Activated CD8-positive, alpha-beta T cell treated with anti-CD3 and anti-CD28 coated beads for 36 hours (primary cell): ENCODE measurements at regions not wholly inside any gene's neighbourhood (a gene's known extent, or its start where the extent isn't known, plus 50 kb on each side); places are given as distances from the start of the nearest gene placed in this dataset.

Source experiments
- ATAC-seq: fragments of 200-7000 bp; cut with Tn5 transposase; one replicate; pipeline ENCODE4 v1.10.0; 2021; ENCODE audit warnings: mild to moderate bottlenecking, moderate library complexity
- CTCF ChIA-PET: fragments of 350-600 bp; sonication (Branson Sonifier 250); formaldehyde crosslinking; loops from one replicate; lab custom pipeline; 2021; ENCODE audit warnings: antibody characterized with exemption; lab: Charles Lee
- POLR2A ChIA-PET: fragments of 350-600 bp; sonication (Branson Sonifier 250); formaldehyde crosslinking; loops from one replicate; lab custom pipeline; 2021; ENCODE audit warnings: antibody characterized with exemption; lab: Charles Lee
- DNase-seq: peaks from one replicate; pipeline ENCODE4 v3.0.0-alpha.2; 2020
- H3K27ac Mint-ChIP-seq: one replicate; pipeline ENCODE4 v1.8.0; 2021; ENCODE audit warnings: mild to moderate bottlenecking, mixed read lengths
- H3K27me3 Mint-ChIP-seq: one replicate; pipeline ENCODE4 v1.8.0; 2021; ENCODE audit warnings: mixed read lengths
- H3K36me3 Mint-ChIP-seq: one replicate; pipeline ENCODE4 v1.8.0; 2021; ENCODE audit warnings: low read depth, mixed read lengths
- H3K4me1 Mint-ChIP-seq: one replicate; pipeline ENCODE4 v1.8.0; 2021; ENCODE audit warnings: low read depth, mixed read lengths
- H3K4me3 Mint-ChIP-seq: one replicate; pipeline ENCODE4 v1.8.0; 2021; ENCODE audit warnings: mild to moderate bottlenecking, moderate library complexity, mixed read lengths
- H3K9me3 Mint-ChIP-seq: one replicate; pipeline ENCODE4 v1.8.0; 2021; ENCODE audit warnings: mixed read lengths
- CTCF ChIP-seq: fragments of 200-600 bp; IDR thresholded peaks from one replicate; pipeline ENCODE4 v1.8.0; 2022; ENCODE audit warnings: antibody characterized with exemption, mild to moderate bottlenecking
- intact Hi-C: fragments of 100-400 bp; cut with micrococcal nuclease; formaldehyde crosslinking; loops from one replicate; pipeline ENCODE4 v1.10.0; 2022

- no peak overlapping the region for H3K27ac Mint-ChIP-seq
- H3K9me3 Mint-ChIP-seq, result peaks cover 6% of the 10 kb centered on the region
- no peak for ATAC-seq
- H3K36me3 Mint-ChIP-seq, result no peaks in the 10 kb centered on the region
- ChIA-PET POLR2A (no interaction called here), CTCF (no interaction called here)
- H3K4me1 Mint-ChIP-seq, result no peaks in the 10 kb centered on the region
- H3K27me3 Mint-ChIP-seq, result no peaks in the 10 kb centered on the region
- H3K4me3 Mint-ChIP-seq, result no peak overlapping the region
- DNase-seq, result no peak
- intact Hi-C loops, result no loop called here
- TF ChIP-seq CTCF, result no peak
These were observed 533.3 kb downstream of the ACTL7B start for GRCh38 chr9:108322326-108323098.

DNA sequence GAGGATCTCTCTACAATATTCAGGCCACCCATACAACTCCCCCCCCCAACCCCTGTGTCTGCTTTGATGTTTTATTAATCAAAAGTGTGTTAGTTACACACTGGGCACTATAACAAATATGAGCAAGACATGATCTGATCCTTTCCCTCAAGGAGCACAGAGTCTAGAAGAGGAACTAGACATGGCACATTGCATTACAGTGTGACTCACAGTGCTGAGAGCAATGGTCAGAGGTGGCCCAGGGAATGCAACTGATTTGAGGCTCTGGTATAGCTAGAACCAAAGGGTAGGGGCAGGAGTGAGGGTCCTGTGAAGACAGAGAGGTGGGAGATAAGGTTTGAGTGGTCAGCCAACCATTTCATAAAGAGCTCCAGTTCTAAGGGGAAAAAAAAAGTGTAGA lies 539.2 kb downstream of the ACTL7B start:
- no peak for ATAC-seq
- ChIA-PET POLR2A (no interaction called here), CTCF (no interaction called here)
- no peak for TF ChIP-seq CTCF
- no peaks in the 10 kb centered on the region for H3K27me3 Mint-ChIP-seq
- H3K9me3 Mint-ChIP-seq, result no peaks in the 10 kb centered on the region
- no peak for DNase-seq
- no peak overlapping the region for H3K27ac Mint-ChIP-seq
- H3K4me1 Mint-ChIP-seq, result no peaks in the 10 kb centered on the region
- intact Hi-C loops, result no loop called here
- no peaks in the 10 kb centered on the region for H3K36me3 Mint-ChIP-seq
- no peak overlapping the region for H3K4me3 Mint-ChIP-seq

- no peak for DNase-seq
- POLR2A ChIA-PET, result no interaction called here
- no peak overlapping the region for H3K4me3 Mint-ChIP-seq
- ATAC-seq, result no peak
- no peaks in the 10 kb centered on the region for H3K27me3 Mint-ChIP-seq
- H3K27ac Mint-ChIP-seq, result no peak overlapping the region
- H3K36me3 Mint-ChIP-seq, result no peaks in the 10 kb centered on the region
- intact Hi-C loops, result no loop called here
- H3K9me3 Mint-ChIP-seq, result no peaks in the 10 kb centered on the region
- CTCF ChIA-PET, result no interaction called here
- no peaks in the 10 kb centered on the region for H3K4me1 Mint-ChIP-seq
- TF ChIP-seq CTCF, result no peak
These were observed 539.7 kb downstream of the ACTL7B start for GRCh38 chr9:108316066-108316465.

GRCh38 chr9:108311745-108312144 lies 544.0 kb downstream of the ACTL7B start:
- intact Hi-C loops, result no loop called here
- DNase-seq, result no peak
- no peak overlapping the region for H3K27ac Mint-ChIP-seq
- H3K36me3 Mint-ChIP-seq, result no peaks in the 10 kb centered on the region
- H3K4me1 Mint-ChIP-seq, result no peaks in the 10 kb centered on the region
- ChIA-PET POLR2A (no interaction called here), CTCF (no interaction called here)
- no peak for TF ChIP-seq CTCF
- no peak for ATAC-seq
- H3K4me3 Mint-ChIP-seq, result no peak overlapping the region
- H3K9me3 Mint-ChIP-seq, result peaks cover under 1% of the 10 kb centered on the region
- no peaks in the 10 kb centered on the region for H3K27me3 Mint-ChIP-seq

DNA sequence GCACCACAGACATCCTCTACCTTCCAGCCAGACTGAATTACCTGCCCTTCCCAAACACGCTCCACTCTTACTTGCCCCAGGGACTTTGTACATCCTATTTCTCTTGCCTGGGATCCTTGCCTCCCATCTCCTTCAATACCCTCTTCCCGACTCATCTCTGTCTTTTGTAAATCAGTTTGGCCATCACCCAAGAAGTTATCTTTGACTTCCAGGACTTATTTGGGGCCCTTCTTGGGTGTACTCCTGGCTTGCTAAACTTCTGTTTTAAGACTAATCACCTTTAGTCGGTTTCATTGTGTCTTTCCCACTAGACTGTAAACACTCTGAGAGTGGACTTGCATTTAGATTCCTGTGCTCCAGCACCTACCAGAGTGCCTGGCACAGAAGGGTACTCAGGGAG lies 545.6 kb downstream of the ACTL7B start:
- no peak for ATAC-seq
- Mint-ChIP-seq H3K27ac (no peak overlapping the region), H3K36me3 (no peaks in the 10 kb centered on the region), H3K9me3 (peaks cover 2% of the 10 kb centered on the region), H3K4me1 (no peaks in the 10 kb centered on the region), H3K27me3 (no peaks in the 10 kb centered on the region), H3K4me3 (no peak overlapping the region)
- intact Hi-C loops, result no loop called here
- POLR2A ChIA-PET, result no interaction called here
- TF ChIP-seq CTCF, result no peak
- CTCF ChIA-PET, result no interaction called here
- DNase-seq, result no peak
